ENCODE measurements at regions not wholly inside any gene's neighbourhood (a gene's known extent, or its start where the extent isn't known, plus 50 kb on each side); places are given as distances from the start of the nearest gene placed in this dataset.

GRCh38 chr20:22795433-22795832 lies 211.1 kb upstream of the FOXA2 start:
- no peak for DNase-seq

DNA sequence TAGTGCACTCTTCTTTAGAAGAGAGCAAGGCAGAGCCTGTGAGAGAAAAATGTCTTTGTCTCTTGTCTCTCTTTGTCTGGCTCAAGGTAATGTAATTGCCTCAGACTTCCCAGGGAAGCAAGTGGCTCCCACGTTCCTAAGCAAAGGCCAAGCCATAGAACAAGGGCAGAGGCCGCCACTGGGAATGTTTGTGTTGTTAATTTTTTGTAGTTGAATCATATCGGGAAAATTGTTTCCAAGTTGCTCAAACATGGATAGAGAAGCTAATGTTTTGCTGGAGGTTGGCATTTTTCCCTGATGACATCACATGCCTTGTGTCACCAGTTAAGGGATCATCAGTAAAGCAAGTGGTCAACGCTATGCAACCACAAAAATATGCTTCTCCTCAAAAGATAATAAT lies 211.5 kb upstream of the FOXA2 start:
- DNase-seq = no peak

DNA sequence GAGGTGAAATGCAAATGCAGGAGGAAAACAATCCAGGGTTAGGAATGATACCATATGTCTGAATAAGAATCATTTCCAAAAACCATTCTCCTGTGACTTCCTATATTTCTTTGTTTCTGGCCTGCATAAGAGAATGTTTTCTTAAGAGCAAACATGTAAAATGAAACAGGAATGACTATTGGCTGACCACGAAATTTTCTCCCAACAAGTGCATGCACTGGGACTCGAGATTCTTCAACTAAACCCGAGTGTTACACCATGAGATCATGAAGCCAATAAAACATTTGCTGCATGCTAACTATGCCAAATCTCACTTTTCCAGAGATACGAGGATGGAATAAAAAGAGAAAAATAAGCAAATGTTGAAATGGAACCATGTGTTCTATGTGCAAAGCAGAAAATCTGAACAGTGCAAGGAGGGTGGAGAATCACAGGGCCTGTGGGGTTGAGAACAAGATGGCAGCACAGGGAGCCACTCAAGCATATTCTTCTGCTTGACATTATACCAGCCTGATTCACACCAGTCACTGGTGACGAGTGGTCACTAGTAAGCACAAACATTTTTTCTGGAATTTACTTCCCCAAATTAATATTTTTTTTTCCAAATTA lies 212.2 kb upstream of the FOXA2 start:
- no peak for DNase-seq

GRCh38 chr20:22797103-22797502 lies 212.7 kb upstream of the FOXA2 start:
- DNase-seq = no peak

DNA sequence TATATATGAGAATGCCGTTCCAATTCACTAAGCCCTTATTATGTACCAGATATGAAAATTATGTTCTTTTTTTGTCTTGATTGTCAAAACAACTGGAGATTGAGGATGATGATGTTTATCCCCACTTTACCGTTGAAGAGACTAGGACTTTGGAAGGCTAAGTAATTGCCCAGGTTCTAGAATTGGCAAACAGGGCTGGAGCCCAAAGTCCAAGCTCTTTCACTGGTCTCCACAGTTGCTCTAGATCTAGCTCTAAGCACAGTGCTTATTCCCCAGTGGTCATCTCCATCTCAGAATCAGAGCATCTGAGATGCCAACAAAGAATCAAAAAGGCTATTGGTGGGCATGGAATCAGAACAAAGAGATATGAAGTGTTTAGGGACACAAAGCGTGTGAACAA lies 215.3 kb upstream of the FOXA2 start:
- DNase-seq = no peak

DNA sequence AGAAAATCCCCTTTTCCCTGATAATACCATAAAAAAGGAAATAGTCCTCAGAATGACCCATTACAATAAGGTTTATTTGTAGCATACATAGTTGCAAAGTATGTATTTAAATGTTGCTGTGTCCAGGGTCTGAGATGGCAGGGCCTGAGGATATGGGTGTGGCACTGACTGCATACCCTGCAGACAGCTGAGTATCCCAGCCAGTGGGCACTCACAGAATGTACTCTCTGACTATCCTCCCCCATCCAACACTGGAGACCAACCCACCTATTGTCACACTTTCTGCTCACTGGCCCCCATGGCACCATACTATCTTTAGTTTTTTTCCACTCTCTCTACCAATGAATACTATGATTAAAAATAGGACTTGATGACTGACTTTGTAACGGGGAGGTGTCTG lies 215.8 kb upstream of the FOXA2 start:
- no peak for DNase-seq

- DNase-seq = no peak
Measured at GRCh38 chr20:22801528-22801927, 217.2 kb upstream of the FOXA2 start.

DNA sequence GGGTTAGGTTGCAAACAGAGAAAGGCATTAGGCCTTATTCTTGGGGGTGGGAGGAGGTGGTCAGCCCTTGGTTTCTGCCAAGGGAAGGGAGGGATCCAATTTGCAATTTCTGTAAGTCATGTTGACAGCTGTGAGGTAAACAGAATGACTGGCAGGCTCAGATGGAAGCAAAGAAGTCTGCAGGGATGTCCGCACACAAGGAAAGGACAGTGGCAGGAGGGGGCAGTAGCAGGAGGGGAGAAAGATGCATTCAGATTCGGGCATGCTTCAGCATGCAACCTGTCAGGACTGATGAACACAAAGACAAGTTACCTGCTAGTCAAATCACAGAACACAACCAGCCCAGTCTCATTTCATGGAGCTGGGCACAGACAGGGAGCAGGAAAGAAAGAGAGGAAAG lies 217.9 kb upstream of the FOXA2 start:
- DNase-seq = no peak

GRCh38 chr20:22805219-22805618 lies 220.8 kb upstream of the FOXA2 start:
- DNase-seq = no peak

DNA sequence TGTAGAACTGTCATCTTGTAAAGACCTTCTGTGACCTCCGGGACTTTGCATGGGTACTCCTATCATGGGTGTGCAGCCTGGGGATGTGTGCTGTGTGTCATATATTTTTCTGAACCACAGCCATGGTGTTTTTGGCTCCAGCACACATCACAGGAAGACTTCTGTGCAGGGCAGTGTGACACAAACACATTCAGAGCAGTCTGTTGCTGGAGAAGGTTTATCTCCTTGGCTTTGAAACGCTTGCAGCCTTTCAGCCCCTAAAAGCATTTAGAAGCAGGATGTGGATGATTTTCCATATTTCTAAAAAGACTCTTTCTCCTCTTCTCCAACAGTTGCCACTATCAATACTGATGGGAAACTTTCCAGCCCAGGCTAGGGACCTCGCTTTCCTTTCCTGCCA lies 221.6 kb upstream of the FOXA2 start:
- DNase-seq = no peak

GRCh38 chr20:22807045-22807444 lies 222.7 kb upstream of the FOXA2 start:
- no peak for DNase-seq

DNA sequence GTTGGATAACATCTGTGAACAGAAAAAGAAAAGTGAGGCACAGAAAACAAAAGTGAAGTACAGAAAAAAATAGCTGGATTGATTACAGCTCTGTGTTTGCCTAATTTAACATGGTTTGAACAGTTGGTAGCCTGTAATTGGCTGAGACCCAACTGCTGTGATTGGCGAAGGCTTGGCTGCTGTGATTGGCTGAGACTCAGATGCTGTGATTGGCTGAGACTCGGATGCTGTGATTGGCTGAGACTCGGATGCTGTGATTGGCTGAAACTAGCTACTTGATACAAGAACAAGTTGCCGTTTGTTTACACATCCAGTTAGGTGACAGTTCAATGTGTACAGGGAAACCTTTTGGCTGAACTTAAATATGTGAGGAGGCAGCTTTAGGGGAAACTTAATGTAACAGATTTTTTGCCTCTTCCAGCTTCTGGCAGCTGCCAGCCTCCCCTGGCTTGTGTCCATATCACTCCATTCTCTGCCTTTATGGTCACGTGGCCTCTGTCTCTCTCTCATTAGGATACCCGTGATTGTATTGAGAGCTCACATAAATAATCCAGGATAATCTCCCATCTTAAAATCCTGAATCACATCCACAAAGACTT lies 223.4 kb upstream of the FOXA2 start:
- no peak for DNase-seq

DNA sequence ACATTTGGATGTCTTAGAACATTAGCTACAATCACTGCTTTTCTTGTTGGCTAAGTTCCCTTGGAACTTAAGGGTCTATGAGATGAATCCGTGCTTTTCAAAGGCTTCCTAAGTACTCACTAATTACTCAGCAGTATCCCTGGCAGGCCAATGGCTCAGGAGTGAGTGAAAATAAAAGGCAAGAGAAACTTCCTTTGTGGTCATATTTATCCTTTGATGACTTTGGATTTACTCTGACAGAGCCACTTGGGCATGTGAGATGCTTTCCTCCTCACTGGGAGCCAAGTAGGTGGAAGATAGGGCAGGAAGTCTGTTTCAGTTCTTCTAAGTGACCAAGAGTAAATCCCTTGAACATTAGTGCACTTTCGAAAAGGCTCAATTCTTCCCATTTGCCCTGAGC lies 224.3 kb upstream of the FOXA2 start:
- no peak for DNase-seq

- DNase-seq = no peak
Measured at GRCh38 chr20:22810030-22810429, 225.1 kb upstream of the SSTR4 start.

GRCh38 chr20:22810626-22811569 lies 224.2 kb upstream of the SSTR4 start:
- no peak for DNase-seq

DNA sequence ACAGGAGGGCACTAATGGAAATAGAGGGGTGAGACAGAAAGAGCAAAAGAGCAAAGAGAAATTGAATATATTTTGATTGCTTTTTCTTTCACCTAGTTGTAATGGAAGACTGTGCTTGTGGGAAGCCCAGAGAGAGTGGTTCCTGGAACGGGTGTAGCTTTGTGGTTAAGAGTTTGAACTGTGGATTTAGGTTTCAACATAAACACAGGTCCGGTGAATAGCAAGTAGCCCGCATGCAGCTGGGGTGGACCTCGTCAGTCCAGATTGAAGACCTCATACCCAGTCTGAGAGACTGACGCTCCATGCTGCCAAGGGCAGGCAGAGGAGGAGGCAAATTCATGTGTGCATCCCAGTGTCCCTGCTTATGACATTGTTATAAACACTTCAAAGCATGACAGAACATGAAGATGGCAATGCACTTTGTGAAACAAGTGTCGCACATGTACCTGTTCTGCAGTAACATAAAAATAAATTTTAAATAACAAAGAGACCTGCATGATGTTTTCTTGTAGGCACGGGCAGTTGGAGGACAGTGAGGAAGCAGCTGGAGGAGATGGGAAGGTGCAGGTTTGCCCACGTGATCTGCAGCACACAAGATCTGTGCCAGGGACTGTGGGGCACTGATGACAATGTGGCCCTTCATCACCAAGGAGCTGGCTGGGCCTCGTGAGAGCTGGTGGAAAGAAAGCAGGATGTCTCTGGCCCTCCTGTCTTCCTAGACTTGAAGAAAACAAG lies 220.5 kb upstream of the SSTR4 start:
- no peak for DNase-seq

- no peak for DNase-seq
Measured at GRCh38 chr20:22815206-22815551, 219.9 kb upstream of the SSTR4 start.

- DNase-seq = no peak
Measured at GRCh38 chr20:22815603-22816315, 219.4 kb upstream of the SSTR4 start.

- DNase-seq = no peak
Measured at GRCh38 chr20:22818636-22819035, 216.5 kb upstream of the SSTR4 start.

DNA sequence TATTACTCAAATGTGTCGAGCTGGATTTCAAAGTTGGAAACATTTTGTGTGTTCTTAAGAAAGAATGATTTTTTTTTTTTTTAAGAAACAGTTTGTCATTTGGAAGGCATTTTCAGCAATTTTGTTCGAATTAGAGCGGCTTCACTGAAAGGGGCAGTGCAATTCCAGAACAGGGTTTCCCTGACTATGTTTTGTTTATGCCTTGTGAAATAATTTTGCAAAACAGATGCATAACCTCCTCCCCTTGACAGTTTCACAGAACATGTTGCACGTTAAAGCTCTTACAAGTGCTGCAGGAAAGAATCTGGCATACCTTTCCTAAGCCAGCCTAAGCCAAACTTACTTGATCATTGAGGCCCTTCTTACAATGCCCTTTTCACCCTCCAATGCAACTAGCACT lies 216.0 kb upstream of the SSTR4 start:
- DNase-seq = no peak

GRCh38 chr20:22819784-22820183 lies 215.3 kb upstream of the SSTR4 start:
- no peak for DNase-seq

- no peak for DNase-seq
Measured at GRCh38 chr20:22821081-22821727, 213.9 kb upstream of the SSTR4 start.

All from activated CD4-positive, CD25-positive, alpha-beta regulatory T cell treated with anti-CD3 and anti-CD28 coated beads, Interleukin-2, amount 50 U/mL, for 72 hours (primary cell).